SH-SY5Y (cell line): ENCODE measurements at regions not wholly inside any gene's neighbourhood (a gene's known extent, or its start where the extent isn't known, plus 50 kb on each side); places are given as distances from the start of the nearest gene placed in this dataset.

ENCODE experiments used
- GATA2 ChIP-seq: IDR thresholded peaks from 2 replicates; pipeline ENCODE4 v1.6.1; 2011; ENCODE audit warnings: mild to moderate bottlenecking, low read depth, low read length
- GATA3 ChIP-seq: IDR thresholded peaks from 2 replicates; pipeline ENCODE4 v1.6.1; 2011; ENCODE audit warnings: low read depth, mild to moderate bottlenecking, low read length, moderate library complexity

DNA sequence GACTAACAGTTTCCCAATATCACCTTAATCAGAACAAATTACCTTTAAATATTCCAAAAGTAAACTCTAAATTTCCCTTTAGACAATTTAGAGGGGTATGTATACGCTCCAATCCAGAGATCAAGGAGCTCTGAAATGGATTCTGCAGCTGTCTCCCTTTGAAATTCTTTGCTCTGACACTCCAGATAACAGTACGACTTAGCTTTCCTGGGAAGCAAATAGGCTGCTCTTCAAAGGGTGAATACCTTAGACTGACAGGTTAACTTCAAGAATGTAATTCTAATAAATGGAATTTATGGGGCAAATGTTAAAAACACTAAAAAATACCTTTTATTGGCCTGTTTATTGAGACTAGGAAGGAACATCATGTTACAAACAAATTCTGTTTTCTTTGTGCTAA lies 357.2 kb downstream of the USP25 start:
- TF ChIP-seq GATA2 (no peak), GATA3 (no peak)
